ENCODE measurements at regions not wholly inside any gene's neighbourhood (a gene's known extent, or its start where the extent isn't known, plus 50 kb on each side); places are given as distances from the start of the nearest gene placed in this dataset.

DNA sequence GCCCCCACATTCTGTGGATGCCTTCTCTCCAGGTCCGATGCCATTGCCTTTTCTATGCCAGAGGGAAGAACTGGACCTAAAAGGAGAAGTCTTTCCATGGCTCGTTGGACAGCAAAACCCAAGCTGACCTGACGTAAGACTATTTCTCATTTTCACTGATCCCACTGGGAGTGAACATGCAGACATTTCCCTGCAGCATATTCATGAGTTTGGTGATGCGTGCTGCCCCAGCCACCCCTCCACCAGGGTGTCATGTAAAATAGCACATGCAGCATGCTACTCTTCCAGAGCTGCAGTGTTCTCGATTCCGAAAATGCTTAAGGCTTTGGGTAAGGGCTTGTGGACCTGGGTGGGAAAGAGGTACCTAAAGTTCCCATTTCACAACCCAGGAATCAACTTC, 221.2 kb downstream of the UXS1 start:
- CTCF ChIA-PET: interaction anchor here (0.6 kb wide), 1 partner anchor 623 kb away, joined by 3 read pairs; no protein-coding TSS in a partner anchor
- Mint-ChIP-seq H3K27me3 (ENCODE audit: insufficient read depth, unreplicated experiment) (peaks cover 17% of the 10 kb centered on the region), H3K4me3 (ENCODE audit: unreplicated experiment) (no peak overlapping the region), H3K27ac (ENCODE audit: low read depth, unreplicated experiment) (no peak overlapping the region), H3K36me3 (ENCODE audit: insufficient read depth, unreplicated experiment) (no peaks in the 10 kb centered on the region), H3K9me3 (ENCODE audit: unreplicated experiment) (peaks cover 14% of the 10 kb centered on the region), H3K4me1 (ENCODE audit: insufficient read depth, unreplicated experiment) (peaks cover 6% of the 10 kb centered on the region)
- no peak for DNase-seq (ENCODE audit: unreplicated experiment)
- TF ChIP-seq, protein P1, sequence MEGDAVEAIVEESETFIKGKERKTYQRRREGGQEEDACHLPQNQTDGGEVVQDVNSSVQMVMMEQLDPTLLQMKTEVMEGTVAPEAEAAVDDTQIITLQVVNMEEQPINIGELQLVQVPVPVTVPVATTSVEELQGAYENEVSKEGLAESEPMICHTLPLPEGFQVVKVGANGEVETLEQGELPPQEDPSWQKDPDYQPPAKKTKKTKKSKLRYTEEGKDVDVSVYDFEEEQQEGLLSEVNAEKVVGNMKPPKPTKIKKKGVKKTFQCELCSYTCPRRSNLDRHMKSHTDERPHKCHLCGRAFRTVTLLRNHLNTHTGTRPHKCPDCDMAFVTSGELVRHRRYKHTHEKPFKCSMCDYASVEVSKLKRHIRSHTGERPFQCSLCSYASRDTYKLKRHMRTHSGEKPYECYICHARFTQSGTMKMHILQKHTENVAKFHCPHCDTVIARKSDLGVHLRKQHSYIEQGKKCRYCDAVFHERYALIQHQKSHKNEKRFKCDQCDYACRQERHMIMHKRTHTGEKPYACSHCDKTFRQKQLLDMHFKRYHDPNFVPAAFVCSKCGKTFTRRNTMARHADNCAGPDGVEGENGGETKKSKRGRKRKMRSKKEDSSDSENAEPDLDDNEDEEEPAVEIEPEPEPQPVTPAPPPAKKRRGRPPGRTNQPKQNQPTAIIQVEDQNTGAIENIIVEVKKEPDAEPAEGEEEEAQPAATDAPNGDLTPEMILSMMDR (IDR thresholded peaks at IDR 0.05; ENCODE audit: unreplicated experiment): no peak
- intact Hi-C loops (cut with micrococcal nuclease): no loop called here
- POLR2A ChIA-PET: interaction anchor here (1.4 kb wide), 1 partner anchor 11 kb away, joined by 3 read pairs; no protein-coding TSS in a partner anchor
- BruUV-seq (replicated peaks): no TSS peak

DNA sequence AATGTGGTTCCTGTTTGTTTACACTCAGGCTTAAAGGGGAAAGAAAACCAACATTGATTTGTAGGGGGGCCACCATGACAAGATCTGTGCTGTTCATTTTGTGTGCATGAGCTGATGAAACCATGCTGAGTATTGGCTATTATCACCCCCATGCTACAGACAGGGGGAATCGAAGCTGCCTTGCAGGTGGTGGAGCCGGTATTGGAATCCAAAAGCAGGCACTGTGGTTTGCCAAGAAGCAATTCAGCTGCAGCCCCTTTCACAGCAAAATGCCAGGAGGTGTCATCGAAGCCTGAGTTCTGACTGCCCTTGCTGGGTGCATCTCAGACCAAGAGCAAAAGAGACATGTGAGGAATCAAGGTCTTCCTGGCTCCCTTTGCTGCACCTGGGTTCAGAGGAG, 221.9 kb downstream of the UXS1 start:
- no TSS peak for BruUV-seq (replicated peaks)
- no peaks in the 10 kb centered on the region for H3K36me3 Mint-ChIP-seq (ENCODE audit: insufficient read depth, unreplicated experiment)
- CTCF ChIA-PET: no interaction called here
- peaks cover 17% of the 10 kb centered on the region for H3K27me3 Mint-ChIP-seq (ENCODE audit: insufficient read depth, unreplicated experiment)
- H3K4me1 Mint-ChIP-seq (ENCODE audit: insufficient read depth, unreplicated experiment): peaks cover 1% of the 10 kb centered on the region
- peaks cover 14% of the 10 kb centered on the region for H3K9me3 Mint-ChIP-seq (ENCODE audit: unreplicated experiment)
- no peak overlapping the region for H3K4me3 Mint-ChIP-seq (ENCODE audit: unreplicated experiment)
- DNase-seq (ENCODE audit: unreplicated experiment): no peak
- intact Hi-C loops (cut with micrococcal nuclease): no loop called here
- POLR2A ChIA-PET: interaction anchor here (1.4 kb wide), 1 partner anchor 11 kb away, joined by 3 read pairs; no protein-coding TSS in a partner anchor
- H3K27ac Mint-ChIP-seq (ENCODE audit: low read depth, unreplicated experiment): no peak overlapping the region
- TF ChIP-seq, protein P1 (IDR thresholded peaks at IDR 0.05; ENCODE audit: unreplicated experiment): no peak

DNA sequence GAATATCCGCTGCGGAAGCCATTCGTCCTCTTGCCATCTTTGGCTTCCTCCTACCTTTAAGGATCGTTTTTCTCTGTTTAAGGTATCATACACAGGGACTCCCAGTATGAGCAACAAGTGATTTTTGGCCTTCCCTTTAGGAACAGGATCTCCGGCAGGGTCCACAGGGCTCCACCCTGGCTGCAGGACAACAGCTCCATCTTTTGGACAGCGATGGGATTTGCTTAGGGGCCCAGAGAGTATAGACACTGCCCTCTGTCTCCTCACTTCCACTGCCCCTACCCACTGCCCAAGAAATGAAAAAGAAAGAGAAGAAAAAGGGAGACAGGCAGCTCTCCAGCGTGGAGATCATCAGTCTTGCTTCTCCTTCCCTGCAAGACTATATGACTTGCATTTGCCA, 224.5 kb downstream of the UXS1 start:
- Mint-ChIP-seq H3K4me3 (ENCODE audit: unreplicated experiment) (no peak overlapping the region), H3K9me3 (ENCODE audit: unreplicated experiment) (peaks cover 4% of the 10 kb centered on the region), H3K27ac (ENCODE audit: low read depth, unreplicated experiment) (no peak overlapping the region), H3K27me3 (ENCODE audit: insufficient read depth, unreplicated experiment) (peaks cover 12% of the 10 kb centered on the region), H3K4me1 (ENCODE audit: insufficient read depth, unreplicated experiment) (no peaks in the 10 kb centered on the region), H3K36me3 (ENCODE audit: insufficient read depth, unreplicated experiment) (no peaks in the 10 kb centered on the region)
- CTCF ChIA-PET: interaction anchor here (0.6 to 0.7 kb wide), 4 partner anchors 62 to 379 kb away, joined by 3 to 4 read pairs (median 4); no protein-coding TSS in a partner anchor
- DNase-seq (ENCODE audit: unreplicated experiment): peak; percentile 35
- POLR2A ChIA-PET: no interaction called here
- TF ChIP-seq, protein P1 (IDR thresholded peaks at IDR 0.05; ENCODE audit: unreplicated experiment): no peak
- BruUV-seq (replicated peaks): no TSS peak
- intact Hi-C loops (cut with micrococcal nuclease): loop anchor here (5.0 kb wide), 1 partner anchor 392 kb away; no protein-coding TSS in a partner anchor

GRCh38 chr2:105962221-105962620, 217.5 kb downstream of the NCK2 start:
- no peaks in the 10 kb centered on the region for H3K36me3 Mint-ChIP-seq (ENCODE audit: insufficient read depth, unreplicated experiment)
- H3K4me3 Mint-ChIP-seq (ENCODE audit: unreplicated experiment): no peak overlapping the region
- no peaks in the 10 kb centered on the region for H3K9me3 Mint-ChIP-seq (ENCODE audit: unreplicated experiment)
- H3K27me3 Mint-ChIP-seq (ENCODE audit: insufficient read depth, unreplicated experiment): peaks cover 21% of the 10 kb centered on the region
- BruUV-seq (replicated peaks): no TSS peak
- CTCF ChIA-PET: interaction anchor here (0.6 kb wide), 2 partner anchors 31 to 902 kb away, joined by 3 read pairs; no protein-coding TSS in a partner anchor
- intact Hi-C loops (cut with micrococcal nuclease): no loop called here
- no peak for DNase-seq (ENCODE audit: unreplicated experiment)
- POLR2A ChIA-PET: interaction anchor here (1.0 to 1.4 kb wide), 2 partner anchors 11 to 21 kb away, joined by 3 read pairs; no protein-coding TSS in a partner anchor
- H3K27ac Mint-ChIP-seq (ENCODE audit: low read depth, unreplicated experiment): no peak overlapping the region
- H3K4me1 Mint-ChIP-seq (ENCODE audit: insufficient read depth, unreplicated experiment): no peaks in the 10 kb centered on the region
- TF ChIP-seq, protein P1 (IDR thresholded peaks at IDR 0.05; ENCODE audit: unreplicated experiment): no peak

All from MCF 10A (cell line).